Type B pancreatic cell (in vitro differentiated cells): ENCODE measurements at regions not wholly inside any gene's neighbourhood (a gene's known extent, or its start where the extent isn't known, plus 50 kb on each side); places are given as distances from the start of the nearest gene placed in this dataset.
A peak's percentile ranks its signal among the peaks of the same experiment; 100 is the strongest.
"Not testable (repeated sequence)": the region's sequence is repeated elsewhere in the genome, so short reads cannot be mapped to it uniquely, and the experiment has no call there.

ENCODE experiments used
- DNase-seq: peaks from one replicate; pipeline ENCODE4 v3.0.0; 2021; ENCODE audit warnings: mixed read lengths; ENCODE audit not compliant: unreplicated experiment; ENCODE audit errors: extremely low spot score
- H3K27ac Mint-ChIP-seq: 2 replicates; pipeline ENCODE4 v1.8.0; 2021; ENCODE audit warnings: mild to moderate bottlenecking, mixed read lengths
- H3K27me3 Mint-ChIP-seq: 2 replicates; pipeline ENCODE4 v1.8.0; 2021; ENCODE audit warnings: mixed read lengths
- H3K36me3 Mint-ChIP-seq: 2 replicates; pipeline ENCODE4 v1.8.0; 2021; ENCODE audit warnings: mixed read lengths
- H3K4me1 Mint-ChIP-seq: one replicate; pipeline ENCODE4 v1.8.0; 2021; ENCODE audit warnings: mixed read lengths; ENCODE audit not compliant: unreplicated experiment
- H3K4me3 Mint-ChIP-seq: 2 replicates; pipeline ENCODE4 v1.8.0; 2021; ENCODE audit warnings: mild to moderate bottlenecking, mixed read lengths
- H3K9me3 Mint-ChIP-seq: 2 replicates; pipeline ENCODE4 v1.8.0; 2021; ENCODE audit warnings: mixed read lengths
- CTCF ChIP-seq: fragments of 200-600 bp; sonication (generic); conservative IDR thresholded peaks from 2 replicates; pipeline ENCODE4 v1.5.0; 2021; ENCODE audit warnings: antibody characterized with exemption, mild to moderate bottlenecking

DNA sequence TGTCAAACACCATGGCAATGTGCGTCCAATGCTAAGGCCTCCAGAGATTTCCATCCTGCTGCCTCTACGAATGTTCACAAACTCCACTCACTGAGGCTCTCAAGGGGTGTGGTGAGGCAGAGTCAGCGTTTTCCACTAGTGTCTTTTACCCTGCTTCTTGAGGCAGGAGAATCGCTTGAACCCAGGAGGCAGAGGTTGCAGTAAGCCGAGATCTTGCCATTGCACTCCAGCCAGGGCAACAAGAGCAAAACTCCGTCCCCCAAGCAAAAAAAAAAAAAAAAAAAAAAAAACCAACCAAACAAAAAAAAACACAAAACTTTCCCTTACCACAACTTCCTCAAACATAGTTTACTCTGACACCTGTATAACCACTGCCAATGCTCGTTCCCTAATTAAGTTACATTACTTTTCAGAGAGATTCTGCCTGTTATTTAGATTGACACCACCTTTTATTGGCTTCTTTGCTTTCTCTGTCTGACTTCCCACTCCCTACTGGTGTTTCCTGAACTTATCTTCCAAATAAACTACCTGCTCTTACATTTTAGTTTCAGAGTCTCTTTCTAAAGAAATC lies 102.1 kb upstream of the ZNF746 start:
- Mint-ChIP-seq H3K27ac (no peak overlapping the region), H3K36me3 (peaks cover 19% of the 10 kb centered on the region), H3K4me1 (no peaks in the 10 kb centered on the region), H3K4me3 (no peak overlapping the region), H3K9me3 (no peaks in the 10 kb centered on the region), H3K27me3 (no peaks in the 10 kb centered on the region)
- no peak for DNase-seq
- no peak for TF ChIP-seq CTCF

DNA sequence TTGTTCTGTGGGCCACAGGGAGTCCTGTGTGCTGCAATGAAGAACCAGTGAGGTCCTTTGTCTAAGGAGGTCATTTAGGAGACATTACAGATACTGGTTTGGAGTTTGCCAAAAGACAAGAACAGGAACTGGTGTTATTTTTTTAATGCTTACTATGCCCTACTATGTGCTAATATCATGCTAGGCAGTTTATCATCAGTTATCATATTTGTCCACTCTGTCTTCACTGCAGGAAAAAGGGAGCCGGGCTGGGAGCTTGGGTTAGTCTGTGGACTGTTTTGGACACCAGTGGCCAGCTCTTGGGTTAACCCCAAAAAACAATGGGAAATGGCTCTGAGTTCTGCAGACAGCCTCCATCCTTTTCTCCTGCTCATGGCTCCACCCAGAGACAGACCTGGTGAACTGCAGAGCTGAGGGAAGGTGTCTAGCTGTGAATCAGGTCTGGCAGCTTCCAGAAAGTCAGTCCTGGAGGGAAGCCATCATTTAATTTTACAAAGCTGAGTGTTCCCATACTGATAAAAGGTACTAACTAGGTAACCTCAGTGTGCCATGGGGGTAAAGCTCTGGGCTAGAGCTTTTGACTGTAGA lies 101.2 kb upstream of the ZNF746 start:
- Mint-ChIP-seq H3K9me3 (no peaks in the 10 kb centered on the region), H3K4me3 (no peak overlapping the region), H3K4me1 (no peaks in the 10 kb centered on the region), H3K27me3 (no peaks in the 10 kb centered on the region), H3K27ac (no peak overlapping the region), H3K36me3 (peaks cover 22% of the 10 kb centered on the region)
- peak; percentile 56 for TF ChIP-seq CTCF
- no peak for DNase-seq

DNA sequence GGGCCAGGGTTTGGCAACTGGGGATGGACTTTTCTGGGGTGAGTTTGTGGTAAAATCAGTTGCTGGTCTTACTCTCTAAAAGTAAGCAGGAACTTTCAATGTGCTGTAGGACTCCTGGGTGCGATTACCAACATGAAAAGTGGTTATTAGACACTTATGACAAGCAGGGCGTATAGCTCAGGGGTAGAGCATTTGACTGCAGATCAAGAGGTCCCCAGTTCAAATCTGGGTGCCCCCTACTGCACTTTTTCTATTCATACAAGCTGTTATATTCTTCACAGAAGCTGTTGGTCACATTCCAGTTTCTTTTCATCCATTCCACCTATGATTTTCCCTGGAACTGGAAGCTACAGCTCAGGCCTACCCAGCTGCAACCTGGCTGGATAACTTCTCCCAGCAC lies 100.2 kb upstream of the ZNF746 start:
- not testable (repeated sequence) for H3K27ac Mint-ChIP-seq, H3K27me3 Mint-ChIP-seq, H3K9me3 Mint-ChIP-seq, H3K4me3 Mint-ChIP-seq, DNase-seq, H3K4me1 Mint-ChIP-seq
- H3K36me3 Mint-ChIP-seq, result peaks cover 23% of the 10 kb centered on the region

DNA sequence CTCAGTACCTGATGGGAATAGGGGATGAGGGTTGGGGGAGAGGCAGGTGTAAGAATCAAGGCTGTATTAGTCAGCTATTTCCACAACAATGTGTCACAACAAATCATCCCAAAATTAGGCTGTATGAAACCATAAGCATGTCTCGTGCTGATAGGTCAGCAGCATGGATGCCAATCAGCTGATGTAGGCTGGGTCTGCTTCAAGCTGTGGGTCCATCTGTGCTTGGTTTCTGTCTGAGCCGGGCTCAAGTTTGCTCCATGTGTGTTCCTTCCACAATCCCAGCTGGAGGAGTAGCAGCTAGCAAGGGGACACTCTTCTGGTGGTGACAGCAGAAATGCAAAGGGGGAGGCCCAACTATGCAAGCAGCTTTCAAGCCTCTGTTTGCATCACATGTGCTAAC lies 97.9 kb upstream of the ZNF746 start:
- no peaks in the 10 kb centered on the region for H3K9me3 Mint-ChIP-seq
- no peaks in the 10 kb centered on the region for H3K27me3 Mint-ChIP-seq
- peaks cover 26% of the 10 kb centered on the region for H3K36me3 Mint-ChIP-seq
- no peak for DNase-seq
- H3K4me1 Mint-ChIP-seq, result no peaks in the 10 kb centered on the region
- TF ChIP-seq CTCF, result no peak
- H3K27ac Mint-ChIP-seq, result no peak overlapping the region
- no peak overlapping the region for H3K4me3 Mint-ChIP-seq

DNA sequence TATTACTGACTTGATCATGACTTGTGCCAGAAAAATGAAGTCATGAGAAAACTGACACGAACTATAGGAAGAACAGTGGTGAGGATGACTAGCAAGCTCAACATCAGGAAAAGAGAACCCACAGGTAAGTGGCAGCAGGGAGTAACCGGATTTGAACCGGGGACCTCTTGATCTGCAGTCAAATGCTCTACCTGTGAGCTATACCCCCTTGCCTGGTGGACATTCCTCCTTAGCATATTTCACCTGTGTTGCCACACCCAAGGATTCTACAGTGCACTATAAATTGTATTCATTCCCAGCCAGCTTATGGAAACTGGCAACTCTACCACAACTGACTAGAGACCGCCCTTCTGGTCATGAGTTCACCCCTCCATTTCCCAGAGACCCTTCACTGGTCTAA lies 97.5 kb upstream of the ZNF746 start:
- H3K4me3 Mint-ChIP-seq, result no peak overlapping the region
- no peak for DNase-seq
- no peak for TF ChIP-seq CTCF
- H3K27ac Mint-ChIP-seq, result no peak overlapping the region
- H3K36me3 Mint-ChIP-seq, result peaks cover 27% of the 10 kb centered on the region
- H3K4me1 Mint-ChIP-seq, result no peaks in the 10 kb centered on the region
- H3K27me3 Mint-ChIP-seq, result no peaks in the 10 kb centered on the region
- no peaks in the 10 kb centered on the region for H3K9me3 Mint-ChIP-seq

- Mint-ChIP-seq H3K4me1 (no peaks in the 10 kb centered on the region), H3K27ac (no peak overlapping the region), H3K36me3 (peaks cover 54% of the 10 kb centered on the region), H3K9me3 (no peaks in the 10 kb centered on the region), H3K4me3 (no peak overlapping the region), H3K27me3 (no peaks in the 10 kb centered on the region)
- DNase-seq, result no peak
- no peak for TF ChIP-seq CTCF
Measured at GRCh38 chr7:149588930-149589329, 91.3 kb upstream of the ZNF746 start.
